ENCODE measurements at regions not wholly inside any gene's neighbourhood (a gene's known extent, or its start where the extent isn't known, plus 50 kb on each side); places are given as distances from the start of the nearest gene placed in this dataset.
A peak's percentile ranks its signal among the peaks of the same experiment; 100 is the strongest.

- DNase-seq (ENCODE audit: insufficient read length, low spot score) (no peak), FAIRE-seq (peak; percentile 68)
These were observed 50.3 kb upstream of the SORBS2 start for GRCh38 chr4:185862340-185862739.

GRCh38 chr4:185863946-185864345, 52.0 kb upstream of the SORBS2 start:
- FAIRE-seq (no peak), DNase-seq (ENCODE audit: insufficient read length, low spot score) (no peak)

- peak; percentile 23 for DNase-seq (ENCODE audit: insufficient read length, low spot score)
- no peak for FAIRE-seq
These were observed 53.9 kb upstream of the SORBS2 start for GRCh38 chr4:185865901-185866328.

GRCh38 chr4:185867770-185868169, 55.8 kb upstream of the SORBS2 start:
- DNase-seq (ENCODE audit: insufficient read length, low spot score) (no peak), FAIRE-seq (no peak)

GRCh38 chr4:185868983-185869382, 57.0 kb upstream of the SORBS2 start:
- no peak for DNase-seq (ENCODE audit: insufficient read length, low spot score)
- no peak for FAIRE-seq

GRCh38 chr4:185869427-185869826, 57.4 kb upstream of the SORBS2 start:
- FAIRE-seq (no peak), DNase-seq (ENCODE audit: insufficient read length, low spot score) (no peak)

GRCh38 chr4:185870366-185870765, 58.4 kb upstream of the SORBS2 start:
- no peak for DNase-seq (ENCODE audit: insufficient read length, low spot score)
- no peak for FAIRE-seq

GRCh38 chr4:185872747-185873380, 60.9 kb upstream of the SORBS2 start:
- DNase-seq (ENCODE audit: insufficient read length, low spot score) (no peak), FAIRE-seq (no peak)

- peak; percentile 23 for DNase-seq (ENCODE audit: insufficient read length, low spot score)
- FAIRE-seq = no peak
These were observed 62.7 kb upstream of the SORBS2 start for GRCh38 chr4:185874516-185875230.

- DNase-seq (ENCODE audit: insufficient read length, low spot score) (no peak), FAIRE-seq (no peak)
These were observed 63.4 kb upstream of the SORBS2 start for GRCh38 chr4:185875316-185875907.

- FAIRE-seq (no peak), DNase-seq (ENCODE audit: insufficient read length, low spot score) (no peak)
These were observed 66.6 kb upstream of the SORBS2 start for GRCh38 chr4:185878633-185879032.

GRCh38 chr4:185879666-185880312, 67.8 kb upstream of the SORBS2 start:
- no peak for FAIRE-seq
- DNase-seq (ENCODE audit: insufficient read length, low spot score) = no peak

GRCh38 chr4:185880571-185880970, 68.6 kb upstream of the SORBS2 start:
- FAIRE-seq (no peak), DNase-seq (ENCODE audit: insufficient read length, low spot score) (no peak)

- DNase-seq (ENCODE audit: insufficient read length, low spot score) (no peak), FAIRE-seq (no peak)
These were observed 69.4 kb upstream of the SORBS2 start for GRCh38 chr4:185881430-185881829.

GRCh38 chr4:185883591-185883990, 71.6 kb upstream of the SORBS2 start:
- FAIRE-seq (no peak), DNase-seq (ENCODE audit: insufficient read length, low spot score) (no peak)

GRCh38 chr4:185885075-185885474, 73.1 kb upstream of the SORBS2 start:
- FAIRE-seq = no peak
- no peak for DNase-seq (ENCODE audit: insufficient read length, low spot score)

GRCh38 chr4:185885604-185886003, 73.6 kb upstream of the SORBS2 start:
- no peak for FAIRE-seq

GRCh38 chr4:185886832-185887524, 75.0 kb upstream of the SORBS2 start:
- DNase-seq (ENCODE audit: insufficient read length, low spot score) = no peak
- no peak for FAIRE-seq

More at GRCh38 chr4:185885604-185886003, 73.6 kb upstream of the SORBS2 start:
- DNase-seq (ENCODE audit: insufficient read length, low spot score) = no peak

- no peak for DNase-seq (ENCODE audit: insufficient read length, low spot score)
- no peak for FAIRE-seq
These were observed 76.7 kb upstream of the SORBS2 start for GRCh38 chr4:185888676-185889075.

GRCh38 chr4:185889585-185889984, 77.6 kb upstream of the SORBS2 start:
- FAIRE-seq (no peak), DNase-seq (ENCODE audit: insufficient read length, low spot score) (no peak)

GRCh38 chr4:185890196-185890595, 78.2 kb upstream of the SORBS2 start:
- DNase-seq (ENCODE audit: insufficient read length, low spot score) (no peak), FAIRE-seq (no peak)
